Heart left ventricle (tissue), 16 donors: ENCODE measurements at regions not wholly inside any gene's neighbourhood (a gene's known extent, or its start where the extent isn't known, plus 50 kb on each side); places are given as distances from the start of the nearest gene placed in this dataset.
"Not testable (repeated sequence)": the region's sequence is repeated elsewhere in the genome, so short reads cannot be mapped to it uniquely, and the experiment has no call there.

Experiments
- ATAC-seq, 4 donors: fragments of 200-7000 bp; cut with Tn5 transposase; one replicate each; pipeline ENCODE4 v1.9.1; 2020 to 2022; ENCODE audit warnings: moderate library complexity in 4 of 4, mild to moderate bottlenecking in 3 of 4, moderate number of reproducible peaks in 1 of 4
- DNase-seq, 5 donors: peaks; one replicate each; pipeline ENCODE4 v3.0.0-alpha.2; 2020
- H3K27ac ChIP-seq, 12 donors: fragments of 200-600 bp; sonication (generic) in 4 of 12; one replicate each; pipeline versions ENCODE4 v1.5.0 to v1.8.0; 2016 to 2022; ENCODE audit warnings: mild to moderate bottlenecking in 2 of 12
- H3K27me3 ChIP-seq, 9 donors: fragments of 200-600 bp; sonication (generic) in 2 of 9; one replicate each; pipeline versions ENCODE4 v1.5.1 to v1.8.0; 2016 to 2022; ENCODE audit warnings: mild to moderate bottlenecking in 3 of 9
- H3K36me3 ChIP-seq, 9 donors: fragments of 200-600 bp; sonication (generic) in 2 of 9; one replicate each; pipeline versions ENCODE4 v1.5.0 to v1.8.0; 2018 to 2022; ENCODE audit warnings: mild to moderate bottlenecking in 2 of 9
- H3K4me1 ChIP-seq, 12 donors: fragments of 200-600 bp; sonication (generic) in 4 of 12; one replicate each; pipeline versions ENCODE4 v1.5.0 to v1.8.0; 2016 to 2022; ENCODE audit warnings: mild to moderate bottlenecking in 3 of 12
- H3K4me3 ChIP-seq, 12 donors: fragments of 200-600 bp; sonication (generic) in 4 of 12; one replicate each; pipeline versions ENCODE4 v1.5.0 to v1.8.0; 2017 to 2022; ENCODE audit warnings: mild to moderate bottlenecking in 9 of 12, moderate library complexity in 4 of 12
- H3K9me3 ChIP-seq, 12 donors: fragments of 200-600 bp; sonication (generic) in 4 of 12; one replicate each; pipeline versions ENCODE4 v1.5.0 to v1.8.0; 2016 to 2022; ENCODE audit warnings: mild to moderate bottlenecking in 1 of 12
- WGBS, 4 donors: extraction: QIAGEN DNeasy Blood & Tissue Kit in 2 of 4; methylation state at CpG; one replicate each; pipeline versions ENCODE4 v1.1.5 to v1.1.7; 2013 to 2018; 5-methylcytosine and 5-hydroxymethylcytosine counted together
- intact Hi-C, 10 donors: fragments of 100-400 bp; cut with DNase I; formaldehyde crosslinking; loops; one replicate each; pipeline versions ENCODE4 v1.11.1 to v1.14.2; 2022
- TF ChIP-seq, protein P1 (sequence below), 12 donors: fragments of 200-600 bp; sonication (generic) in 4 of 12; IDR thresholded peaks; one replicate each; pipeline versions ENCODE4 v1.5.0 to v1.8.0; 2018 to 2022; ENCODE audit warnings: antibody characterized with exemption in 12 of 12, mild to moderate bottlenecking in 5 of 12
- donor health status: ischemic (EF 13 %, LVEDD 7.1; RV severe dilation, severe dysfunction).
- donor health status: healthy with polysubstance abuse.
- donor health status: DM: no; HTN: yes; CAD: no.
- donor health status: DM: no; HTN: no; CAD: no.
- donor health status: ischemic (EF 25% LVEDD 6.9; RV normal size, moderate dysfunction).
- donor health status: ischemic (EF 25% LVEDD 5.7; RV mildly dilated, moderate dysfunction).
- donor health status: healthy.
- donor health status: DM: yes; HTN: yes; CAD: no.
- donor health status: ischemic (EF 35%, LVEDD 5.7; RV mildly dilated, moderate dysfunction).
- donor health status: nonischemic (EF 11% LVEDD 7.7; RV severe dilation, severe dysfunction).
- donor health status: DM: yes; HTN: yes; CAD: no.
- donor health status: PGD.
- donor health status: ischemic (EF 29% LVEDD 5.4; RV normal size, mild dysfunction).
- donor health status: nonischemic (EF 23%, LVEDD 6.1; RV moderate dilation, normal function).

DNA sequence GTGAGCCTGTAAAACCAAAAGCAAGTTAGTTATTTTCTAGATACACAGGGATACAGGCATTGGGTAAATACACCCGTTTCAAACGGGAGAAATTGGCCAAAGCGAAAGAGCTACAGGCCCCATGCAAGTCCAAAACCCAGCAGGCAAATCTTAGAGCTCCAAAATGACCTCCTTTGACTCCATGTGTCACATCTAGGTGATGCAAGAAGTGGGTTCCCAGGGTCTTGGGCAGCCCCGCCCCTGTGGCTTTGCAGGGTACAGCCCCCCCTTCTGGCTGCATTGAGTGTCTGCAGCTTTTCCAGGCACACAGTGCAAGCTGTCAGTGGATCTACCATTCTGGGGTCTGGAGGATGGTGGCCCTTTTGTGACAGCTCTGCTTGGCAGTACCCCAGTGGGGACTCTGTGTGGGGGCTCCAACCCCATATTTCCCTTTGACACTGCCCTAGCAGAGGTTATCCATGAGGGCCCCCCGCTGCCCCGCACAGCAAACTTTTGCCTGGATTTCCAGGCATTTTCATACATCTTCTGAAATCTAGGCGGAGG, 1367.6 kb downstream of the CDH12 start:
- H3K9me3 ChIP-seq, H3K27ac ChIP-seq, H3K4me3 ChIP-seq, H3K4me1 ChIP-seq, H3K27me3 ChIP-seq, intact Hi-C loops, ATAC-seq: not testable (repeated sequence)
- H3K36me3 ChIP-seq, result peaks cover 0 to 34% (median 10%) of the 10 kb centered on the region in 9 donors
- DNase-seq, result peak in 1 of 5 donors; percentile 37
- TF ChIP-seq, protein P1, sequence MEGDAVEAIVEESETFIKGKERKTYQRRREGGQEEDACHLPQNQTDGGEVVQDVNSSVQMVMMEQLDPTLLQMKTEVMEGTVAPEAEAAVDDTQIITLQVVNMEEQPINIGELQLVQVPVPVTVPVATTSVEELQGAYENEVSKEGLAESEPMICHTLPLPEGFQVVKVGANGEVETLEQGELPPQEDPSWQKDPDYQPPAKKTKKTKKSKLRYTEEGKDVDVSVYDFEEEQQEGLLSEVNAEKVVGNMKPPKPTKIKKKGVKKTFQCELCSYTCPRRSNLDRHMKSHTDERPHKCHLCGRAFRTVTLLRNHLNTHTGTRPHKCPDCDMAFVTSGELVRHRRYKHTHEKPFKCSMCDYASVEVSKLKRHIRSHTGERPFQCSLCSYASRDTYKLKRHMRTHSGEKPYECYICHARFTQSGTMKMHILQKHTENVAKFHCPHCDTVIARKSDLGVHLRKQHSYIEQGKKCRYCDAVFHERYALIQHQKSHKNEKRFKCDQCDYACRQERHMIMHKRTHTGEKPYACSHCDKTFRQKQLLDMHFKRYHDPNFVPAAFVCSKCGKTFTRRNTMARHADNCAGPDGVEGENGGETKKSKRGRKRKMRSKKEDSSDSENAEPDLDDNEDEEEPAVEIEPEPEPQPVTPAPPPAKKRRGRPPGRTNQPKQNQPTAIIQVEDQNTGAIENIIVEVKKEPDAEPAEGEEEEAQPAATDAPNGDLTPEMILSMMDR (IDR thresholded peaks at IDR 0.05), result peak in 6 of 12 donors; percentile 19 to 48 (median 36)
- 93 to 98% (median 96%) methylated on average over 4 to 7 of the region's 7 CpGs for WGBS, 4 donors

DNA sequence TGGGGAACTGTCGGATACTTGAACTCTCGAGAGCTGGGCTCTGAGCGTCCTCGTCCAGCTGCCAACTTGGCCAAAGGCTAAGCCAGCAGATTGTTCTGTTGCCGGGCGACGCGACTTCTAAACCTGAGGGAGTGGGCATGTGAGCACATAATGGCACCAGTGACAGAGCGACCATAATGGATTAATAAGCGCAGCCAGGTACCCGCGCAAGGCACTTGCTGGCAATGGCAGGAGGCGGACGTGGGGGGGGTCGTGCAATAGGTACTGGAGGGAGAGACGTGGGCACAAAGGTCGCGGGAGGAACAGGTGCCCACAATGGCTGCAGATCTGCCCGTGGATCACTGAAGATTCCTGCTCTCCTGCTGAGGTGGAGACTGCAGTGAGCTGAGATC, 1368.7 kb downstream of the CDH12 start:
- ATAC-seq, H3K4me3 ChIP-seq, H3K9me3 ChIP-seq, H3K27ac ChIP-seq, intact Hi-C loops, H3K27me3 ChIP-seq, H3K4me1 ChIP-seq: not testable (repeated sequence)
- peaks cover 0 to 36% (median 14%) of the 10 kb centered on the region in 9 donors for H3K36me3 ChIP-seq
- WGBS, 4 donors, result 97 to 98% (median 97%) methylated on average over 11 to 15 of the region's 19 CpGs
- peak in 2 of 5 donors; percentile 39 to 69 for DNase-seq

DNA sequence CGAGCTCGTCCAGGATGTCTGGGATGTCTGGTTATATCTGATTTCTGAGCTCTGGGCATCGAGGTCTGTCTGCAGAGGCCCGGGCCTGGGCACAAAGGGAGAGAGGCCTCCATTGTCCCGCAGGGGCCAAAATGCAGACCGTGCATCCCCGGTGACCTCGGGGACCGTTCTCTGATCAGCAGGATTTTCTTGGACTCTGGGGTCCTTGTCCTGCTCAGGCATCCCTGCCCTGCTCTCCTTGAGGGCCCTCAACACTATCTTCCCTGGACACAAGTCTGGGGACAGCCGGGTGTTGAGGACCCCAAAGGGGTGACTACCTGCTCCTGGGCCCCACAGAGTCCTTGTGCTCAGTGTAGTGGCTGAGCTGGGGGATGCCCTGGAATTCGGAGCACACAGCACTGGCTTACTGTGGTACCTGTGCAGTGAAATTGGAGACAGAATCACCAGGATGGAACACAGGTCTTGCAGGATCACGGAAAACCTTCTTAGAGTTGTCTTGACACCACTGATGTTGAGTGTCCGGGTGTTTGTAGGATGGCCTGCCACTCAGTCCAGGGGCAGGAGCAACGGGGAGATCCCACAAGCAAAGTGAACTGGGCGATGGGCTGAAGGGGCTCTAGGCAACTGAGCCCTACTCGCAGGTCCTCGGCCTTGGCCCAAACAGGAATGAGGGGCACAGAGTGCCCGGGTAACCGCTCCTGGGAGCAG, 1369.2 kb downstream of the CDH12 start:
- H3K27ac ChIP-seq, ATAC-seq, H3K9me3 ChIP-seq, H3K27me3 ChIP-seq, H3K4me1 ChIP-seq, intact Hi-C loops, H3K4me3 ChIP-seq: not testable (repeated sequence)
- WGBS, 4 donors, result 96 to 99% (median 97%) methylated on average over 14 to 19 of the region's 19 CpGs
- DNase-seq, result peak in 2 of 5 donors; percentile 40 to 73
- peaks cover 0 to 41% (median 18%) of the 10 kb centered on the region in 9 donors for H3K36me3 ChIP-seq

DNA sequence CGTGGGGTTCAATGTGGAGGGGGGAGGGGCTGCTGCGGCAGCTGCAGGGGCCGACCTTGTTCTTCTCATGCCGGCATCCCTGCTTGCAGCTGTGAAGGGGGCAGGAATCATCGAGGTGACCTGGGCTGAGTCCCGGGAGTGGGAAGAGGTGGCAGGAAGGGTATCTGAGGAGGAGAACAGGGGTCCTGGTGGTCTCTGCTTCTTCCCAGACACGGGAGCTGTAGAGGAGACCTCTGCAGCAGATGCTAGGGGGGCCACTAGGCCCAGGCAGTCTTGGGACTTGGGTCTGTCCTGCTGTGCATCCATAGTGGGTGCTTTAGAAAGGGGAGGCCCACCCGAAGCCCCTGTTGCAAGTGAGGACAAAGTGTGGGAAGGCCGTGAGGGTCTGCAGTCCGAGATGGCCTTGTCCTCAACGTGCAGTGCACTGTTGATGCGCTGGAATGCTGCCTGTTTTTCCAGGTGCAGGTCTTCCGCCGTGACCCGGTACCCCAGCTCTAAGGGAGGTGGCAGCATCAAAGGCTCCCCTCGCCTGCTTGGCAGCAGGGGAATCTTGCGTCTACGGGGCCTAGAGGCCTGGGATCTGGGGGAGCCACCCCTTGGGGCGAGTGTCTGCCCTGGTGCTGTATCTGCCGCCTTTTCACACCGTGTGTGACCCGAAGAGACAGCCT, 1370.0 kb downstream of the CDH12 start:
- H3K27ac ChIP-seq, ATAC-seq, H3K4me3 ChIP-seq, H3K4me1 ChIP-seq, H3K9me3 ChIP-seq, intact Hi-C loops, H3K27me3 ChIP-seq: not testable (repeated sequence)
- peak in 3 of 5 donors; percentile 16 to 78 (median 34) for DNase-seq
- peaks cover 0 to 47% (median 19%) of the 10 kb centered on the region in 9 donors for H3K36me3 ChIP-seq
- 93 to 96% (median 95%) methylated on average over 18 to 20 of the region's 22 CpGs for WGBS, 4 donors

DNA sequence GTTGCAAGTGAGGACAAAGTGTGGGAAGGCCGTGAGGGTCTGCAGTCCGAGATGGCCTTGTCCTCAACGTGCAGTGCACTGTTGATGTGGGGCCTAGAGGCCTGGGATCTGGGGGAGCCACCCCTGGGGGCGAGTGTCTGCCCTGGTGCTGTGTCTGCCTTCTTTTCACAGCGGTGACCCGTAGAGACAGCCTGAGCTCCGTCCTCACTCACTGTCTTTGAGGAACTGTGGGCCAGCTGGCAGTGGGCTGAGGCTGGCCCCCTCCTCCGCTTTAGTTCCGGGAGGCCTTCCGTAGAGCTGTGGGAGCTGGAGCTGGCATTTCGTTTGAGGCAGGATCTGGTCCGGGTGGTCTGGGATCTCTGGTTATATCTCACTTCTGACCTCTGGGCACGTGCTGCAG, 1370.6 kb downstream of the CDH12 start:
- H3K4me1 ChIP-seq, H3K9me3 ChIP-seq, ATAC-seq, intact Hi-C loops, H3K4me3 ChIP-seq, H3K27me3 ChIP-seq, H3K27ac ChIP-seq: not testable (repeated sequence)
- WGBS, 4 donors, result 89 to 91% (median 89%) methylated on average over 13 of the region's 13 CpGs
- H3K36me3 ChIP-seq, result peaks cover 0 to 47% (median 19%) of the 10 kb centered on the region in 9 donors
- peak in 2 of 5 donors; percentile 39 to 66 for DNase-seq

DNA sequence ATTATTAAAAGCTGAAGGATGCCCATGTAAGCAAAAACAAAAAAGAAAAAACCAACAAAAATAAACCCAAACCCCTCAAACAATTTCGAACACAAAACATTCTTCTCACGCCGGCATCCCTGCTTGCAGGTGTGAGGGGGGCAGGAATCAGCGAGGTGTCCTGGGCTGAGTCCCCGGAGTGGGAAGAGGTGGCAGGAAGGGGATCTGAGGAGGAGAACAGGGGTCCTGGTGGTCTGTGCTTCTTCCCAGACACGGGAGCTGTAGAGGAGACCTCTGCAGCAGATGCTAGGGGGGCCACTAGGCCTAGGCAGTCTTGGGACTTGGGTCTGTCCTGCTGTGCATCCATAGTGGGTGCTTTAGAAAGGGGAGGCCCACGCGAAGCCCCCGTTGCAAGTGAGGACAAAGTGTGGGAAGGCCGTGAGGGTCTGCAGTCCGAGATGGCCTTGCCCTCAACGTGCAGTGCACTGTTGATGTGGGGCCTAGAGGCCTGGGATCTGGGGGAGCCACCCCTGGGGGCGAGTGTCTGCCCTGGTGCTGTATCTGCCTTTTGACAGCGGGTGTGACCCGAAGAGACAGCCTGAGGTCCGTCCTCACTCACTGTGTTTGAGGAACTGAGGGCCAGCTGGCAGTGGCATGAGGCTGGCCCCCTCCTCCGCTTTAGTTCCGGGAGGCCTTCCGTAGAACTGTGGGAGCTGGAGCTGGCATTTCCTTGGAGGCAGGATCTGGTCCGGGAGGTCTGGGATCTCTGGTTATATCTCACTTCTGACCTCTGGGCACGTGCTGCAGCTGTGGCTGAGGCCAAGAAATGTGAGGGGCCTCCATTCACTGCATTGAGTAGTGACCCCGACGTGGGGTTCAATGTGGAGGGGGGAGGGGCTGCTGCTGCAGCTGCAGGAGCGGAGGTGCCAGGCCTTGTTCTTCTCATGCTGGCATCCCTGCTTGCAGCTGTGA, 1371.5 kb downstream of the CDH12 start:
- H3K4me3 ChIP-seq, ATAC-seq, intact Hi-C loops, H3K27ac ChIP-seq, H3K27me3 ChIP-seq, H3K9me3 ChIP-seq, H3K4me1 ChIP-seq: not testable (repeated sequence)
- 86 to 90% (median 87%) methylated on average over 24 of the region's 24 CpGs for WGBS, 4 donors
- H3K36me3 ChIP-seq, result peaks cover 0 to 47% (median 19%) of the 10 kb centered on the region in 9 donors
- peak in 4 of 5 donors; percentile 15 to 69 (median 47) for DNase-seq

DNA sequence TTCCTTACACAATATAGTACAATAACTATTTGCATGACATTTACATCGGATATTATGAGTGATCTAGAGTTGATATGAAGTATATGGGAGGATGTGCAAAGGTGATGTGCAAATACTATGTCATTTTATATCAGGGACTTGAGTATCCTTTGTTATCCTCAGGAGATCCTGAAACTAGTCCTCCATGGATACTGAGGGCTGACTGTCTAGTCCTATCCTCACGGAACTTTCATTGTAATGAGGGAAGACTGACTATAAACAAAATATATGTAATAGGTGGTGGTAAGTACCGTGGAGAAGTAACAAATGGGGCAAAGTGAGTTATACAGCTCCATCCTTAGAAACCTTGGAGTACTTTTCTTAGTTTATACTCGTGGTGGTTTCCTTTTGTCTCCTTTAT, 1373.1 kb downstream of the CDH12 start:
- H3K4me3 ChIP-seq, ATAC-seq, H3K4me1 ChIP-seq, DNase-seq, H3K27me3 ChIP-seq, intact Hi-C loops, H3K27ac ChIP-seq, H3K9me3 ChIP-seq: not testable (repeated sequence)
- peaks cover 0 to 47% (median 19%) of the 10 kb centered on the region in 9 donors for H3K36me3 ChIP-seq
- 93 to 95% (median 94%) methylated on average over 3 to 4 of the region's 4 CpGs for WGBS, 4 donors

DNA sequence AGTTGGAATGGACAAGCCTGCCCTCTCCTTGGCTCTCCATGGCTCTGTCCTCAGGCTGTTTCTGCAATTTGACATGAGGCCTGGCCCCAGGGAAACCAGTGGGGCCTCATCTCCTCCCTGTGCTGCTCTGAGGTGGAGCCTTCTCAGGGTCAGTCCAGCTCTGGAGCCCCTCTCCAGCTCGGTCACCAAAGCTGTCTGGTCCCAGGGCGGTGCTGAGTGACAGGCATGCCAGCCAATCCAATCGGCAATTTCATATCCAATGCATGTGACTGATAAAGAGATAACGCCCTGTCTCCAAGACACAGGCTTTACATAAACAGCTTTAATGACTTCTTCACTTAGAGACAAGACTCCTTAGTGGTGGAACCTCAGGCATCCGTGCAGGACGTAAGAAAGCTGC, 1379.2 kb downstream of the CDH12 start:
- 72 to 95% (median 91%) methylated on average over 4 to 6 of the region's 6 CpGs for WGBS, 4 donors
- peaks cover 0 to 27% (median 7%) of the 10 kb centered on the region in 9 donors for H3K36me3 ChIP-seq
- peak in 1 of 4 donors; percentile 22 for ATAC-seq
- DNase-seq, H3K4me3 ChIP-seq, intact Hi-C loops, H3K9me3 ChIP-seq, H3K27me3 ChIP-seq, H3K4me1 ChIP-seq, H3K27ac ChIP-seq: not testable (repeated sequence)

DNA sequence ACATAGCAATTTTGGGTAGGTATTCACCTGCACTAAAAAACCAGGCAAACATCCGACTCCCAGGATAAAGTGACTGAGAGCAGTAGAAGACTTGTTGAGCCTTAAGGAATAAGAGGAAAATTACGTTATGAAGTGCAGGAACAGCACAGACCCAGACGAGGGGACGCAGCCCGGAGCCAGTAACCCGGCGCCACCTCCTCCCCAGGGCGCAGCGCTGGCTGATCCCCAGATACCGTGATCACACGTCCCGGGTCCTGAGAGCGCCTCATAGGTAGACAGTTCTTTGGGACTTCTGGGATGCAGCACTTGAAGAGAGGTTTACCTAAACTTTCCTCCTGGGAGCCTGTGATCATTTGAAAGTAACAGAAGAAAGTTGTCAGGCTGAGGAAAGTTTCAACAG, 1379.7 kb downstream of the CDH12 start:
- H3K27ac ChIP-seq, H3K9me3 ChIP-seq, DNase-seq, ATAC-seq, intact Hi-C loops, H3K27me3 ChIP-seq, H3K4me3 ChIP-seq, H3K4me1 ChIP-seq: not testable (repeated sequence)
- WGBS, 4 donors, result 93 to 98% (median 96%) methylated on average over 13 of the region's 13 CpGs
- H3K36me3 ChIP-seq, result peaks cover 0 to 24% (median 7%) of the 10 kb centered on the region in 9 donors
